Activated CD4-positive, alpha-beta T cell treated with anti-CD3 and anti-CD28 coated beads, Interleukin-2, amount 10 ng/mL, durations not matched to agents 7 days and 5 days (primary cell): ENCODE measurements at regions not wholly inside any gene's neighbourhood (a gene's known extent, or its start where the extent isn't known, plus 50 kb on each side); places are given as distances from the start of the nearest gene placed in this dataset.

Experiments
- CTCF ChIA-PET: fragments of 350-600 bp; sonication (Branson Sonifier 250); formaldehyde crosslinking; loops from one replicate; lab custom pipeline; 2021; ENCODE audit warnings: antibody characterized with exemption; lab: Charles Lee
- POLR2A ChIA-PET: fragments of 350-600 bp; sonication (Branson Sonifier 250); formaldehyde crosslinking; loops from one replicate; lab custom pipeline; 2021; ENCODE audit warnings: antibody characterized with exemption; lab: Charles Lee
- DNase-seq: peaks from one replicate; pipeline ENCODE4 v3.0.0-alpha.2; 2020
- H3K27ac Mint-ChIP-seq: one replicate; pipeline ENCODE4 v1.8.0; 2021; ENCODE audit warnings: mild to moderate bottlenecking, moderate library complexity, mixed read lengths
- H3K27me3 Mint-ChIP-seq: one replicate; pipeline ENCODE4 v1.8.0; 2021; ENCODE audit warnings: mixed read lengths
- H3K36me3 Mint-ChIP-seq: one replicate; pipeline ENCODE4 v1.8.0; 2021; ENCODE audit warnings: low read depth, mixed read lengths
- H3K4me1 Mint-ChIP-seq: one replicate; pipeline ENCODE4 v1.8.0; 2021; ENCODE audit warnings: mixed read lengths
- H3K4me3 Mint-ChIP-seq: one replicate; pipeline ENCODE4 v1.8.0; 2021; ENCODE audit warnings: mild to moderate bottlenecking, moderate library complexity, mixed read lengths
- H3K9me3 Mint-ChIP-seq: one replicate; pipeline ENCODE4 v1.8.0; 2021; ENCODE audit warnings: mixed read lengths

DNA sequence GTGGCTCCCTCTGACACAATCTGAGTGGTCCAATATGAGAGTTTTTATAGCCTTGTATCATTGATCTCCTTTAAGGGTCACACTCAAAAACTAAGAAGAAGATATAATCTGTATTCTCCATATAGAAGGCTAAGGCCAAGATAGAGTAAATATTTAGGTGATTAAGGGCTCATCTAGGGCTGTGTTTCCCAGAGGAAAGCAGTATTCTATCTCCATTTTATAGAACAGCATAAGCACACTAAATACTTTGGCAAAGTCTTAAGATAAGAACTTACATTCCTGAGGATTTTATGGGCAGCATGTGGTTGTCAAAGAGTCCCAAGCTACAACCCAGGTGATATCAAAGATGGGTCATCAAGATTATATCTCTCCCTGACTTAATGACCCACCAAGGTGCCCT, 377.6 kb downstream of the KIF16B start:
- ChIA-PET POLR2A (no interaction called here), CTCF (no interaction called here)
- Mint-ChIP-seq H3K4me1 (no peaks in the 10 kb centered on the region), H3K27me3 (no peaks in the 10 kb centered on the region), H3K27ac (no peak overlapping the region), H3K36me3 (no peaks in the 10 kb centered on the region), H3K9me3 (no peaks in the 10 kb centered on the region), H3K4me3 (no peak overlapping the region)
- DNase-seq, result no peak

DNA sequence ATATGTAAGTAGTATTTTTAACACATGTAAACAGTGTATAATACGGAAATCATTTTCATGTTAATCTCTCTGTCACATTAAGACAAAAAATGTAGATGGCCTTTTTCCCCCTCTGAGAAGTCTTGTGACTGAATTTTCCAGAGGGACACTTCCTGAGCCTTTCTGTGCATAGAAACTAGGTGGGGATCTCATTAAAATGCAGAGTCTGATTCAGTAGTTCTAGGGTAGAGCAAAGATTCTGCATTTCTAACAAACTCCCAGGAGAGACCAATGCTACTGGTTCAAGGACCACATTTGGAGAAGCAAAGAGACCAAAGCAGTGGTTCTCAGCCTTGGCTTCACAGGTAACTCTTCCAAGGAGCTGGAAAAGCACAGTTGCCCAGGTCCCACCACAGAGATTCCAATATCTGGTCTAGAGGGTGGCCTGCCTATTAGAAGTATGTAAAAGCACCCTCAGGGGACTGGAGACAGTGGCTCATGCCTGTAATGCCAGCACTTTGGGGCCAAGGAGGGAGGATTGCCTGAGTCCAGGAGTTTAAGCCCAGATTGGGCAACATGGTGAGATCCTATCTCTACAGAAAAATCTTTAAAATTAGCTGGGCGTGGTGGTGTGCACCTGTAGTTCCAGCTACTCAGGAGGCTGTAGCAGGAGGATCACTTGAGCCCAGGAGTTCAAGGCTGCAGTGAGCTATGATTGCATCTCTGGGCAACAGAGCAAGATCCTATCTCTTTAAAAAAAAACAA, 378.5 kb downstream of the KIF16B start:
- Mint-ChIP-seq H3K4me3 (no peak overlapping the region), H3K9me3 (no peaks in the 10 kb centered on the region), H3K4me1 (no peaks in the 10 kb centered on the region), H3K27me3 (no peaks in the 10 kb centered on the region), H3K27ac (no peak overlapping the region), H3K36me3 (no peaks in the 10 kb centered on the region)
- POLR2A ChIA-PET, result no interaction called here
- CTCF ChIA-PET, result no interaction called here
- DNase-seq, result no peak

GRCh38 chr20:16191496-16191895, 381.8 kb downstream of the KIF16B start:
- no peak overlapping the region for H3K4me3 Mint-ChIP-seq
- CTCF ChIA-PET, result no interaction called here
- no peak for DNase-seq

GRCh38 chr20:16189371-16189770, 383.9 kb downstream of the KIF16B start:
- H3K36me3 Mint-ChIP-seq, result no peaks in the 10 kb centered on the region
- DNase-seq, result no peak
- POLR2A ChIA-PET, result no interaction called here
- no peaks in the 10 kb centered on the region for H3K27me3 Mint-ChIP-seq
- peaks cover 8% of the 10 kb centered on the region for H3K9me3 Mint-ChIP-seq
- H3K27ac Mint-ChIP-seq, result no peak overlapping the region
- no peak overlapping the region for H3K4me3 Mint-ChIP-seq
- CTCF ChIA-PET, result no interaction called here
- H3K4me1 Mint-ChIP-seq, result no peaks in the 10 kb centered on the region

More at GRCh38 chr20:16191496-16191895, 381.8 kb downstream of the KIF16B start:
- Mint-ChIP-seq H3K9me3 (no peaks in the 10 kb centered on the region), H3K36me3 (no peaks in the 10 kb centered on the region), H3K27me3 (no peaks in the 10 kb centered on the region), H3K4me1 (no peaks in the 10 kb centered on the region), H3K27ac (no peak overlapping the region)
- POLR2A ChIA-PET, result no interaction called here

DNA sequence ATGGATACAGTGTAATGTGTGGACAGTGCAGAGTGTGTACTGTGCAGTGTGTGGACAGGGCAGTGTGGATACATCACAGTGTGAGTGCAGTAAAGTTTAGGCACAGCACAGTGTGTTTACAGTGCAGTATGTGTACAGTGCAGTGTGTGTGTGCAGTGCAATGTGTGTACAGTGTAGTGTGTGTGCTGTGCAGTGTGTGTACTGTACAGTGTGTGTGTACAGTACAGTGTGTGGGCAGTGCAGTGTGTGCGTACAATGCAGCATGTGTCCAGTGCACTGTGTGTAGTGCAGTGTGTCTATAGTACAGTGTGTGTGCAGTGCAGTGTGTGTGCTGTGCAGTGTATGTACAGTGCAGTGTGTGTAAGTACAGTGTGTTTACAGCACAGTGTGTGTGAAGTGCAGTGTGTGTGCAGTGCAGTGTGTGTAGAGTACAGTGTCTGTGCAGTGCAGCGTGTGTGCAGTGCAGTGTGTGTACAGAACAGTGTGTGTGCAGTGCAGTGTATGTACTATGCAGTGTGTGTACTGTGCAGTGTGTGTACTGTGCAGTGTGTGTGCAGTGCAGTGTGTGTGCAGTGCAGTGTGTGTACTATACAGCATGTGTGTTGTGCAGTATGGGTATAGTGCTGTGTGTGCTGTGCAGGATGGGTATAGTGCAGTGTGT, 385.2 kb downstream of the KIF16B start:
- CTCF ChIA-PET, result no interaction called here
- no peaks in the 10 kb centered on the region for H3K4me1 Mint-ChIP-seq
- peaks cover 8% of the 10 kb centered on the region for H3K9me3 Mint-ChIP-seq

GRCh38 chr20:16179919-16180318, 393.3 kb downstream of the KIF16B start:
- CTCF ChIA-PET, result no interaction called here
- Mint-ChIP-seq H3K4me3 (no peak overlapping the region), H3K36me3 (no peaks in the 10 kb centered on the region), H3K9me3 (peaks cover 3% of the 10 kb centered on the region), H3K4me1 (no peaks in the 10 kb centered on the region), H3K27me3 (no peaks in the 10 kb centered on the region), H3K27ac (no peak overlapping the region)
- POLR2A ChIA-PET, result no interaction called here
- no peak for DNase-seq

More for the DNA sequence above, 385.2 kb downstream of the KIF16B start:
- H3K36me3 Mint-ChIP-seq, result no peaks in the 10 kb centered on the region
- no peak overlapping the region for H3K27ac Mint-ChIP-seq
- H3K4me3 Mint-ChIP-seq, result no peak overlapping the region
- no peaks in the 10 kb centered on the region for H3K27me3 Mint-ChIP-seq
- POLR2A ChIA-PET, result no interaction called here
- no peak for DNase-seq

DNA sequence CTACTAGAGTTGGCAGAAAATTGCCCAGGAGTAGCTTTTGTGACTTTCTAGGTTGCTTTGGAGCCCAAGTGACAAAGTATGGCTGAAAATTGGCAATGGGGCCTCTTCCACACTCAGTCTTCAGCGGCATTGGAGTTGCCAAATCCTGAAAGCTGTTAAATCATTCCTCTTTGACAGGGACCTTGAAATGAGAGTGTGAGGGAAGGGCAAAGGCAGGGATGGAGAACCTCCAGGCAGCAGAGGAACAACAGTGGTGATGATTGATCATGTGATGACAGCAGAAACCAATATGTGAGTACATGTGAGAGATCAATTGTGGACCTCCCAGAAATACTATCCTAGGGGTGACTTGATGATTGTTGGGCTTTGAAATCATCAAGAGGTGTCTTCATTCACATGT, 393.9 kb downstream of the KIF16B start:
- POLR2A ChIA-PET, result no interaction called here
- Mint-ChIP-seq H3K9me3 (peaks cover 3% of the 10 kb centered on the region), H3K36me3 (no peaks in the 10 kb centered on the region), H3K4me3 (no peak overlapping the region), H3K27ac (no peak overlapping the region), H3K4me1 (no peaks in the 10 kb centered on the region), H3K27me3 (no peaks in the 10 kb centered on the region)
- no peak for DNase-seq
- CTCF ChIA-PET, result no interaction called here

DNA sequence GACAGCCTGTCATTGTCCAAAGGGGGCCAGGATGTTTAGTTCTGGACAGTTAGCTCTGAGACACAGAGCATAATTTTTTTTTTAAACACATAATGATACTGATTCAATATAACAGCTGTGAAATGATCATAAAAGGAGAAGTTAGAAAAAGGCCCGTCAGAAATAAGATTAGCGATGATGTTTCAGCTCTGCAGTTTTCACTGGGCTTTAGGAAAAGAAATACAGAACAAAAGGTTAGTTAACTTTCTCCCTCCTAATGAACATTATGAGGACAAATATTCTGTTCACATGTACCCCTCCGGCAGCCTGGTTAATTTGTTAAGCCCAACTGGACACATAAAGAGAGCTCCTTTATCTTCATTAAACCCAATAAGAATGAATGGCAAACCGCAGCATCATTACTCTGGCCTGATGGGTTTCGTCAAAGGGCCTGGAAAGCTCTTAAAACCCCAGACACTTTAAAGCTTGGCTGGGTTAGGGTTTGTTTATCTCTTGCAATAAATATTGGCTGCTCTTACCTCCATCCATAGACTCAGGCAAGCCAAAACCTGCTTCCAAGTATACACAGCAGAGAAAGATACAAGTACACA, 394.6 kb downstream of the KIF16B start:
- no peak for DNase-seq
- peaks cover 3% of the 10 kb centered on the region for H3K9me3 Mint-ChIP-seq
- no peak overlapping the region for H3K4me3 Mint-ChIP-seq
- no peaks in the 10 kb centered on the region for H3K36me3 Mint-ChIP-seq
- no peak overlapping the region for H3K27ac Mint-ChIP-seq
- H3K4me1 Mint-ChIP-seq, result no peaks in the 10 kb centered on the region
- ChIA-PET CTCF (no interaction called here), POLR2A (no interaction called here)
- no peaks in the 10 kb centered on the region for H3K27me3 Mint-ChIP-seq

- H3K4me1 Mint-ChIP-seq, result no peaks in the 10 kb centered on the region
These were observed 397.8 kb downstream of the KIF16B start for GRCh38 chr20:16175322-16175961.

DNA sequence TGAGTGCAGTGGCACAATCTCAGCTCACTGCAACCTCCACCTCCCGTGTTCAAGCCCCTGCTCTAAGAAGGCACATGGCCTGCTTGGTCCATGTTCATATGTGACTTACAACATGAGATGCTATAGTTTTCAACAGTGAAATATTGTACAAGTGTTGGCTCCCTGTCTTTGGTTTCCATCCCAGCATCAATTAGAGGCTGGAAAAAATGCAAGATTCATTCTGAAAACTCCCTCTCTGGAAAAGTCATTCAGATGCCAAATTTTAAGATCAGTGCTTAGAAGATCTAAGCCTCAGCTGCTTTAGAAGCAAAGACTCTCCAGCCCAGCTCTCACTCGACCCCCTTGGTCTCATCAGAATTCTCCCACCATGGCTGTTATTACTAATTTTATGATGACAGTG, 398.9 kb downstream of the KIF16B start:
- Mint-ChIP-seq H3K27me3 (no peaks in the 10 kb centered on the region), H3K4me3 (no peak overlapping the region), H3K9me3 (no peaks in the 10 kb centered on the region), H3K4me1 (no peaks in the 10 kb centered on the region), H3K36me3 (no peaks in the 10 kb centered on the region), H3K27ac (no peak overlapping the region)
- POLR2A ChIA-PET, result no interaction called here
- DNase-seq, result no peak
- CTCF ChIA-PET, result interaction anchor here (0.6 kb wide), 1 partner anchor 1490 kb away, joined by 3 read pairs; no protein-coding TSS in a partner anchor

More at GRCh38 chr20:16175322-16175961, 397.8 kb downstream of the KIF16B start:
- Mint-ChIP-seq H3K36me3 (no peaks in the 10 kb centered on the region), H3K9me3 (no peaks in the 10 kb centered on the region), H3K27me3 (no peaks in the 10 kb centered on the region), H3K27ac (no peak overlapping the region), H3K4me3 (no peak overlapping the region)
- DNase-seq, result no peak
- ChIA-PET POLR2A (no interaction called here), CTCF (no interaction called here)

DNA sequence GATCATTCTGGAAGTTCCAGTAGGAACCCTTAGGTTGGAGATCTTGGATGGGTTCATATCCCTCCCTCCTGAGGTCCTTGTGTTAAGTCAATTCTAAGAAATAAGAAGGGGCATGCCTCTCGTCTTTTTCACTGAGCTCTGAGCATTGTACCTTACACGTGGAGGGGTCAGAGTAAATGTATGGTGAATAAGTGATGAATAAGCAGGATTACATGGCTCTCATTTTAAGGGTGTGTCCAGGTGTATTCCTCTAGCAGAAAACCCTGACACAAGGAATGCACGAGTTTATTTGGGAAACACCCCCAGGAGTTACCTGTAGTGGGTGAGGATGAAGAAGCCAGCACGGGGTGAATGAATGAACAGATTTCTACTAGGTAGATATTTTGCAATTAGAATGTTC, 400.2 kb downstream of the KIF16B start:
- POLR2A ChIA-PET, result no interaction called here
- DNase-seq, result no peak
- H3K27me3 Mint-ChIP-seq, result no peaks in the 10 kb centered on the region

DNA sequence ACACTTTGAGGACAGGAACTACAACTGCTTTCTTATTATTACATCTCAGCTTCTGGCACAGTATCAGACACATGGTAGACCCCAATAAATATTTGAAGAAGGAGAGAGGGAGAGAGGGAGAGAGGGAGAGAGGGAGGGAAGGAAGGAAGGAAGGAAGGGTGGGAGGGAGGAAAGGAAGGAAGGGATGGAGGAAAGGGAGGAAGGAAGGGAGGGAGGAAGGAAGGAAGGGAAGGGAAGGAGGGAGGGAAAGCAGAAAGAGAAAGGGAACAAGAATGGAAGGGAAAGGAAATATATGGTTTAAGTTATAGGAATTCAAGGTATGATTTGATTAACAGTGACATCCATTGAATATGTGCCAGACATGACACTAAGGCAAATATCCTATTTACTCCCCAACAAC, 402.1 kb downstream of the KIF16B start:
- Mint-ChIP-seq H3K36me3 (no peaks in the 10 kb centered on the region), H3K4me3 (no peak overlapping the region), H3K9me3 (no peaks in the 10 kb centered on the region), H3K4me1 (no peaks in the 10 kb centered on the region), H3K27me3 (no peaks in the 10 kb centered on the region), H3K27ac (no peak overlapping the region)
- CTCF ChIA-PET, result no interaction called here
- no peak for DNase-seq
- POLR2A ChIA-PET, result no interaction called here

More for the DNA sequence above, 400.2 kb downstream of the KIF16B start:
- Mint-ChIP-seq H3K36me3 (no peaks in the 10 kb centered on the region), H3K4me1 (no peaks in the 10 kb centered on the region), H3K4me3 (no peak overlapping the region), H3K9me3 (no peaks in the 10 kb centered on the region), H3K27ac (no peak overlapping the region)
- CTCF ChIA-PET, result no interaction called here

DNA sequence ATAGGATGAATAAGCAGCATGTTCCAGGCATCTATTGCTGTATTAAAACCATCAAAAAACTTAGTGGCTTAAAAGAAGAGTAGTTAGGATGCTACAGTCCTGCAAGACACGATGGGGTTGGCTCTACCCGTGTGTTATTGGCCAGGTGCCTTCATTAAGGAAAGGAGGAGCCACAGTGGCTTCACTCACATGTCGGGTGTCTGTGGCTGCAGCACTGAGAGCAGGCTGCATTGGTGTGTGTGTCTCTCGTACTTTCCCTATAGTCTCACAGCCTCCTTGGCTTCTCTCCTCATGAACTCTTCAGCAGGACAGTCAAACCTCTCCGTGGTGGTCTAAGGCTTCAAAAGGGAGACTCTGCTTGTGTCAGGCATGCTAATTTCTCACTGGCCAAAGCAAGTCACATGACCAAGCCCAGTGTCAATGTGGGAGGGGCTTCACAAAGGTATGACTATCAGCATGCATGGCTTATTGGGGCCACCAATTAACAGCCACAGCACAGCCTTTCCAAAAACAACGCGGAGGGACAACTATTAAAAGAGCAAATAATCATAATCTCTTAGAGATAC, 402.8 kb downstream of the KIF16B start:
- no peak for DNase-seq
- Mint-ChIP-seq H3K27ac (no peak overlapping the region), H3K9me3 (no peaks in the 10 kb centered on the region), H3K4me1 (no peaks in the 10 kb centered on the region), H3K36me3 (no peaks in the 10 kb centered on the region), H3K27me3 (no peaks in the 10 kb centered on the region), H3K4me3 (no peak overlapping the region)
- CTCF ChIA-PET, result no interaction called here
- POLR2A ChIA-PET, result no interaction called here
